DND-41 (cell line): ENCODE measurements at regions not wholly inside any gene's neighbourhood (a gene's known extent, or its start where the extent isn't known, plus 50 kb on each side); places are given as distances from the start of the nearest gene placed in this dataset.

ENCODE experiments used
- EZH2 ChIP-seq: IDR thresholded peaks from 3 replicates; pipeline ENCODE4 v1.6.1; 2012; ENCODE audit warnings: borderline replicate concordance, low read depth, mild to moderate bottlenecking, moderate library complexity, low read length, inconsistent platforms; ENCODE audit not compliant: severe bottlenecking
- TF ChIP-seq, protein P1 (sequence below): IDR thresholded peaks from 2 replicates; pipeline ENCODE4 v1.5.1; 2012; ENCODE audit warnings: borderline replicate concordance, low read length, moderate library complexity, mild to moderate bottlenecking; ENCODE audit not compliant: poor library complexity, severe bottlenecking; ENCODE audit errors: extremely low read depth

DNA sequence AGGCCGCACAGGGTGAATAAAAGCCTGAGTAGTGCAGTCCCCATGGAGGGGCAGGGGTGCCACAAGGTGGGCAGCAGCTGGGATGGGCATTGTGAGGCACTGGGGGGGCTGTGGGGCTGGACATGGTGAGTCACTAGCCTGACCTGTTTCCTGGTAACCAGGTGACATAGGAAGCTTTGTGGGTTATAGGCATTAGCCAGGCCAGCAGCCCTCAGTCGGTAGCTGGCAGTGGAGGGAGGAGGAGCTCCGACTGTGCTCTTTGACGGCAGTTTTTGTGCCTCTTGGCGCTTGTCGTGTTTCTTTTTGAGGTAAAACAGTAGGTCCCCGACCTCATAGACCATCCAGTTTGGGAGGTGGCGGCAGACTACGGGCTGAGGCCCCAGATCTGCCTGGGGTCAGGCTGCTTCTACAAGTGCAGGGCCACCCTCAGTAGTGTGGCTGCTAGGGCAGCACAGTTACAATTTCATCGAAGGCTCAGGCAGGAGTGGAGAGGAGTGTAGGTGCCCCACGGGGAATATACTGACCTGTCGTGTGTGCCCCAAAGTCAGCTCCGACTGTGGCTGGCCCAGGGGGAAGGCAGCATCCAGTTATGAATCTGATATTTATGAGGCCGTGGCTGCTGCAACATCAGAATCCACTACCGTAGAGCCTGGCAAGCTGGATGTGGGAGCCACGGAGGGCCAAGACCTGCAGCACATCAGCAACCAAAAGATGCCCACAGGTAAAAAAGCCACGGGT, 107.7 kb downstream of the CRYBB2 start:
- TF ChIP-seq, protein P1, sequence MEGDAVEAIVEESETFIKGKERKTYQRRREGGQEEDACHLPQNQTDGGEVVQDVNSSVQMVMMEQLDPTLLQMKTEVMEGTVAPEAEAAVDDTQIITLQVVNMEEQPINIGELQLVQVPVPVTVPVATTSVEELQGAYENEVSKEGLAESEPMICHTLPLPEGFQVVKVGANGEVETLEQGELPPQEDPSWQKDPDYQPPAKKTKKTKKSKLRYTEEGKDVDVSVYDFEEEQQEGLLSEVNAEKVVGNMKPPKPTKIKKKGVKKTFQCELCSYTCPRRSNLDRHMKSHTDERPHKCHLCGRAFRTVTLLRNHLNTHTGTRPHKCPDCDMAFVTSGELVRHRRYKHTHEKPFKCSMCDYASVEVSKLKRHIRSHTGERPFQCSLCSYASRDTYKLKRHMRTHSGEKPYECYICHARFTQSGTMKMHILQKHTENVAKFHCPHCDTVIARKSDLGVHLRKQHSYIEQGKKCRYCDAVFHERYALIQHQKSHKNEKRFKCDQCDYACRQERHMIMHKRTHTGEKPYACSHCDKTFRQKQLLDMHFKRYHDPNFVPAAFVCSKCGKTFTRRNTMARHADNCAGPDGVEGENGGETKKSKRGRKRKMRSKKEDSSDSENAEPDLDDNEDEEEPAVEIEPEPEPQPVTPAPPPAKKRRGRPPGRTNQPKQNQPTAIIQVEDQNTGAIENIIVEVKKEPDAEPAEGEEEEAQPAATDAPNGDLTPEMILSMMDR = no peak
- TF ChIP-seq EZH2 = no peak
